ENCODE measurements at regions not wholly inside any gene's neighbourhood (a gene's known extent, or its start where the extent isn't known, plus 50 kb on each side); places are given as distances from the start of the nearest gene placed in this dataset.

- no peak for DNase-seq (ENCODE audit: low read depth)
- no peak overlapping the region for H3K4me3 ChIP-seq (ENCODE audit: low read depth, low read length)
- no peak for TF ChIP-seq CTCF (IDR thresholded peaks at IDR 0.05; ENCODE audit: insufficient read depth, low read depth, low read length, missing control alignments)
Observed at GRCh38 chr2:13110825-13111224, 394.1 kb downstream of the TRIB2 start.

GRCh38 chr2:13113002-13113401 is 396.3 kb downstream of the TRIB2 start:
- no peak for TF ChIP-seq CTCF (IDR thresholded peaks at IDR 0.05; ENCODE audit: insufficient read depth, low read depth, low read length, missing control alignments)
- H3K4me3 ChIP-seq (ENCODE audit: low read depth, low read length): no peak overlapping the region
- no peak for DNase-seq (ENCODE audit: low read depth)

- peak; percentile 1 for DNase-seq (ENCODE audit: low read depth)
- no peak for TF ChIP-seq CTCF (IDR thresholded peaks at IDR 0.05; ENCODE audit: insufficient read depth, low read depth, low read length, missing control alignments)
- no peak overlapping the region for H3K4me3 ChIP-seq (ENCODE audit: low read depth, low read length)
Observed at GRCh38 chr2:13114391-13114790, 397.7 kb downstream of the TRIB2 start.

DNA sequence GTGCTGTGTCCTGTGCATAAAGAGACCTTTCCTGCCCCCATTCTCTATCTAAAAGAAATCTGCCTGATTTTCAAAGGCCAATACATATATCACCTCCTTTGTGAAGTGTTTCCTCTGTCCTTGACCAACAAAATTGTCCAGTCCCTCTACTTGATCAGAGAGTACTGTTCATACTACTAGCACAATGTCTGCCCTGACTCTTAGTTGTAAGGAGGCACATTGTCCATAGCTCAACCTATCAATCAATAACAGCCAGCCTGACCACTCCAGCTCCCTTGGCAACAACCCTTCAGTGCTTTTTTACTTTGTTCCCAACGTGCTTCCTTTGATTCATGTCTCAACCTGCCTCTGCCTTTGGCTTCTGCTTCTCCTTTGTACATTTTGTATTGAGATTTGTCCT is 398.9 kb downstream of the TRIB2 start:
- H3K4me3 ChIP-seq (ENCODE audit: low read depth, low read length): no peak overlapping the region
- TF ChIP-seq CTCF (IDR thresholded peaks at IDR 0.05; ENCODE audit: insufficient read depth, low read depth, low read length, missing control alignments): no peak
- no peak for DNase-seq (ENCODE audit: low read depth)

DNA sequence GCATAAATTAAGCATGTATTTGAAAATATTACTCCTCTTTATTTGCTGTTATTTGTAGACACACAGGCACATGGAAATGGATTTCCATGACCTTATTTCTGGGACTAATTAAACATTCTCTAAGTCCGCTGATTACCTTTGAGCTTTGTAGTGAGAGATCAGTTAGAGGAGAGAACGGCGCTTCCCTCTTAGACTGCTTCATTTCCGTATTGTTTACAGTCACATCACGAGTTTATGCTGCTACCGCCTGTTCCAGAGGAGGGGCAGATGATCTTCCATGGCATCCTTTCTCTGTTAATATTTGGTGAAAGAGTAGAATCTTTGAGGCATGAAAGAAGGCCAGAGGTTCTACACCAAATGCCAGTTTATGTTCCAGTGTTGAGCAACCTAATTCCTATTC is 404.4 kb downstream of the TRIB2 start:
- no peak for TF ChIP-seq CTCF (IDR thresholded peaks at IDR 0.05; ENCODE audit: insufficient read depth, low read depth, low read length, missing control alignments)

GRCh38 chr2:13128139-13128538 is 411.4 kb downstream of the TRIB2 start:
- no peak for DNase-seq (ENCODE audit: low read depth)
- no peak overlapping the region for H3K4me3 ChIP-seq (ENCODE audit: low read depth, low read length)
- no peak for TF ChIP-seq CTCF (IDR thresholded peaks at IDR 0.05; ENCODE audit: insufficient read depth, low read depth, low read length, missing control alignments)

More for the DNA sequence above, 404.4 kb downstream of the TRIB2 start:
- no peak overlapping the region for H3K4me3 ChIP-seq (ENCODE audit: low read depth, low read length)
- DNase-seq (ENCODE audit: low read depth): no peak

DNA sequence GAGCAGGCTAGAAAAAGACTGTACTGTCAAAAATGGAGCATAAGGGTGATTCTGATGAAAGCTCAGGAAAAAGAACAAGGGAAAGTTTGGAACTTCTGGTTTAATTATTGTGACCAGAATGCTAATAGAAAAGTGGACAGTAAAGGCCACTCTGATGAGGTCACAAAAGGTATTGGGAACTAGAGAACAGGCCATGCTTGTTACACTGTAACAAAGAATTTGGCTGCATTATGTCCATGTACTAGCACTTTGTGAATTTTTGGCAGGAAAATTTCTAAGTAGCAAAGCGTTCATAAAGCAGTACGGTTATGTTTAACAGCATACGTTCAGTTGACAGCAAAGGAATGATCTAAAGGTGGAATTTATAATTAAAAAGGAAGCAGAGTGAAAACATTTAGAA is 418.6 kb downstream of the TRIB2 start:
- no peak for TF ChIP-seq CTCF (IDR thresholded peaks at IDR 0.05; ENCODE audit: insufficient read depth, low read depth, low read length, missing control alignments)
- no peak for DNase-seq (ENCODE audit: low read depth)
- no peak overlapping the region for H3K4me3 ChIP-seq (ENCODE audit: low read depth, low read length)
